Fibroblast of the aortic adventitia (primary cell): ENCODE measurements at regions not wholly inside any gene's neighbourhood (a gene's known extent, or its start where the extent isn't known, plus 50 kb on each side); places are given as distances from the start of the nearest gene placed in this dataset.

Experiments used
- DNase-seq: peaks from one replicate; pipeline ENCODE4 v3.0.0-alpha.2; 2010; ENCODE audit warnings: low read depth
- H3K4me3 ChIP-seq: 2 replicates; pipeline ENCODE4 v1.5.1; 2011; ENCODE audit warnings: low read depth, mild to moderate bottlenecking, control low read depth, low read length, moderate library complexity
- CTCF ChIP-seq: IDR thresholded peaks from 2 replicates; pipeline ENCODE4 v1.5.1; 2011; ENCODE audit warnings: mild to moderate bottlenecking, low read length, control low read depth, inconsistent platforms; ENCODE audit not compliant: insufficient read depth

GRCh38 chr10:88115968-88116367, 252.5 kb downstream of the PTEN start:
- peak; percentile 47 for DNase-seq
- H3K4me3 ChIP-seq: no peak overlapping the region
- TF ChIP-seq CTCF: no peak

- DNase-seq: no peak
- no peak for TF ChIP-seq CTCF
- no peak overlapping the region for H3K4me3 ChIP-seq
These were observed 253.1 kb downstream of the PTEN start for GRCh38 chr10:88116481-88116880.

- no peak overlapping the region for H3K4me3 ChIP-seq
- TF ChIP-seq CTCF: no peak
- no peak for DNase-seq
These were observed 253.7 kb downstream of the PTEN start for GRCh38 chr10:88116971-88117626.

- DNase-seq: no peak
- TF ChIP-seq CTCF: peak; percentile 6
- no peak overlapping the region for H3K4me3 ChIP-seq
These were observed 254.6 kb downstream of the PTEN start for GRCh38 chr10:88117869-88118632.

GRCh38 chr10:88118729-88119128, 255.3 kb downstream of the PTEN start:
- H3K4me3 ChIP-seq: no peak overlapping the region
- DNase-seq: no peak
- no peak for TF ChIP-seq CTCF

- DNase-seq: no peak
- H3K4me3 ChIP-seq: no peak overlapping the region
- no peak for TF ChIP-seq CTCF
These were observed 255.7 kb downstream of the PTEN start for GRCh38 chr10:88119160-88119559.
